Gastrocnemius medialis (tissue), 4 donors: ENCODE measurements at regions not wholly inside any gene's neighbourhood (a gene's known extent, or its start where the extent isn't known, plus 50 kb on each side); places are given as distances from the start of the nearest gene placed in this dataset.

Experiments used
- POLR2A ChIP-seq, 2 donors: fragments of 450-650 bp; IDR thresholded peaks; one replicate each; pipeline ENCODE4 v1.6.1; 2017; ENCODE audit warnings: antibody characterized with exemption in 2 of 2, mild to moderate bottlenecking in 2 of 2, moderate library complexity in 2 of 2
- TF ChIP-seq, protein P1 (sequence below), 5 experiments: fragments of 450-650 bp in 3 of 5; fragments of 200-600 bp in 2 of 5; sonication (generic) in 2 of 5; IDR thresholded peaks in 4 of 5; conservative IDR thresholded peaks in 1 of 5; 1 replicate in 4 of 5; 2 replicates in 1 of 5; pipeline ENCODE4 v1.5.1; 2016 to 2019; ENCODE audit warnings: antibody characterized with exemption in 5 of 5, mild to moderate bottlenecking in 3 of 5, moderate library complexity in 3 of 5

DNA sequence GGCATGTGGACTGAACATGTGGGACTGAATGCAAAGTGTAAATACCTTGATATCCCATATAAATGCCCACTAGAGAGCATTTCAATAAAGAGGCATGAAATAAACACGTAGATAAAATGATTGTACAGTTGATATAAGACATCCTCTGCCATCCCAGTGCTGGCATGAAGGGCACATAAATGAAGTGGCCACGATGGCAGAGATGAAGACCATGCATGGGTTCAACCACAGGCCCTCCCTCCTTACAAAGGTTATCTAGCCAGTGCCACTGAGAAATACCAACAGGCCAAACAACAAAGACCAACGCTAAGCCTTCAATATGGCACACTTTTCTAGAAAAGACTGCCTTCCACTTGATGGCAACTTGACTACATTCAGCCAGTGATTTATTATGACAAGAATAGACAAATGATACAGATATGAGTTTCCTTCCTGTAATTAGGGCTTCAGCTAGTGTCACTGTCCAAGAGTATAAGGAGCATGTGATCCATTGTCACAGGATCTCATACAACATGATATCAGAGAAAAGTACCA is 493.9 kb upstream of the MAP2 start:
- no peak for TF ChIP-seq POLR2A (IDR thresholded peaks at IDR 0.05)
- TF ChIP-seq, protein P1, sequence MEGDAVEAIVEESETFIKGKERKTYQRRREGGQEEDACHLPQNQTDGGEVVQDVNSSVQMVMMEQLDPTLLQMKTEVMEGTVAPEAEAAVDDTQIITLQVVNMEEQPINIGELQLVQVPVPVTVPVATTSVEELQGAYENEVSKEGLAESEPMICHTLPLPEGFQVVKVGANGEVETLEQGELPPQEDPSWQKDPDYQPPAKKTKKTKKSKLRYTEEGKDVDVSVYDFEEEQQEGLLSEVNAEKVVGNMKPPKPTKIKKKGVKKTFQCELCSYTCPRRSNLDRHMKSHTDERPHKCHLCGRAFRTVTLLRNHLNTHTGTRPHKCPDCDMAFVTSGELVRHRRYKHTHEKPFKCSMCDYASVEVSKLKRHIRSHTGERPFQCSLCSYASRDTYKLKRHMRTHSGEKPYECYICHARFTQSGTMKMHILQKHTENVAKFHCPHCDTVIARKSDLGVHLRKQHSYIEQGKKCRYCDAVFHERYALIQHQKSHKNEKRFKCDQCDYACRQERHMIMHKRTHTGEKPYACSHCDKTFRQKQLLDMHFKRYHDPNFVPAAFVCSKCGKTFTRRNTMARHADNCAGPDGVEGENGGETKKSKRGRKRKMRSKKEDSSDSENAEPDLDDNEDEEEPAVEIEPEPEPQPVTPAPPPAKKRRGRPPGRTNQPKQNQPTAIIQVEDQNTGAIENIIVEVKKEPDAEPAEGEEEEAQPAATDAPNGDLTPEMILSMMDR (IDR thresholded peaks at IDR 0.05 in 4 of 5, conservative IDR thresholded peaks at IDR 0.05 in 1 of 5): no peak
